HG03175 (cell line): ENCODE measurements at regions not wholly inside any gene's neighbourhood (a gene's known extent, or its start where the extent isn't known, plus 50 kb on each side); places are given as distances from the start of the nearest gene placed in this dataset.
"Not testable (repeated sequence)": the region's sequence is repeated elsewhere in the genome, so short reads cannot be mapped to it uniquely, and the experiment has no call there.

Source experiments
- ATAC-seq: cut with Tn5 transposase; IDR thresholded peaks from one replicate; pipeline ENCODE4 v1.9.1; 2021; ENCODE audit warnings: mild to moderate bottlenecking, moderate library complexity; ENCODE audit not compliant: unreplicated experiment

GRCh38 chr3:174442302-174442682 is 416.8 kb upstream of the NAALADL2 start:
- no peak for ATAC-seq

- ATAC-seq: no peak
Measured at GRCh38 chr3:174444391-174444790, 414.7 kb upstream of the NAALADL2 start.

- no peak for ATAC-seq
Measured at GRCh38 chr3:174457758-174458157, 401.4 kb upstream of the NAALADL2 start.

- ATAC-seq: no peak
Measured at GRCh38 chr3:174460831-174461230, 398.3 kb upstream of the NAALADL2 start.

GRCh38 chr3:174462916-174463315 is 396.2 kb upstream of the NAALADL2 start:
- ATAC-seq: no peak

- no peak for ATAC-seq
Measured at GRCh38 chr3:174465177-174465576, 394.0 kb upstream of the NAALADL2 start.

- ATAC-seq: no peak
Measured at GRCh38 chr3:174466471-174467054, 392.6 kb upstream of the NAALADL2 start.

- no peak for ATAC-seq
Measured at GRCh38 chr3:174477491-174477890, 381.6 kb upstream of the NAALADL2 start.

- ATAC-seq: no peak
Measured at GRCh38 chr3:174480767-174481166, 378.4 kb upstream of the NAALADL2 start.

- ATAC-seq: no peak
Measured at GRCh38 chr3:174482541-174482940, 376.6 kb upstream of the NAALADL2 start.

GRCh38 chr3:174483254-174483653 is 375.9 kb upstream of the NAALADL2 start:
- no peak for ATAC-seq

GRCh38 chr3:174483856-174484255 is 375.3 kb upstream of the NAALADL2 start:
- ATAC-seq: not testable (repeated sequence)

- ATAC-seq: no peak
Measured at GRCh38 chr3:174488527-174488926, 370.6 kb upstream of the NAALADL2 start.

GRCh38 chr3:174495311-174495710 is 363.8 kb upstream of the NAALADL2 start:
- ATAC-seq: no peak

GRCh38 chr3:174495928-174496327 is 363.2 kb upstream of the NAALADL2 start:
- ATAC-seq: no peak

- no peak for ATAC-seq
Measured at GRCh38 chr3:174498638-174499037, 360.5 kb upstream of the NAALADL2 start.

- no peak for ATAC-seq
Measured at GRCh38 chr3:174505266-174505665, 353.9 kb upstream of the NAALADL2 start.

GRCh38 chr3:174524203-174524602 is 334.9 kb upstream of the NAALADL2 start:
- no peak for ATAC-seq

- no peak for ATAC-seq
Measured at GRCh38 chr3:174529298-174529697, 329.8 kb upstream of the NAALADL2 start.

- ATAC-seq: no peak
Measured at GRCh38 chr3:174531262-174531982, 327.7 kb upstream of the NAALADL2 start.

- no peak for ATAC-seq
Measured at GRCh38 chr3:174532216-174532615, 326.9 kb upstream of the NAALADL2 start.

GRCh38 chr3:174532776-174533175 is 326.4 kb upstream of the NAALADL2 start:
- ATAC-seq: no peak

GRCh38 chr3:174533286-174533685 is 325.8 kb upstream of the NAALADL2 start:
- ATAC-seq: no peak
